Vagina (tissue), 2 donors: ENCODE measurements at regions not wholly inside any gene's neighbourhood (a gene's known extent, or its start where the extent isn't known, plus 50 kb on each side); places are given as distances from the start of the nearest gene placed in this dataset.

ENCODE experiments used
- POLR2A ChIP-seq, 2 donors: fragments of 450-650 bp; IDR thresholded peaks; one replicate each; pipeline ENCODE4 v1.6.1; 2017; ENCODE audit warnings: antibody characterized with exemption in 2 of 2, mild to moderate bottlenecking in 2 of 2, moderate library complexity in 2 of 2
- POLR2AphosphoS5 ChIP-seq, 2 donors: sonication (generic); formaldehyde crosslinking; IDR thresholded peaks; one replicate each; pipeline ENCODE4 v1.9.0; 2017; ENCODE audit warnings: antibody characterized with exemption in 2 of 2, mild to moderate bottlenecking in 2 of 2, low read depth in 1 of 2; ENCODE audit not compliant: insufficient read depth in 1 of 2
- TF ChIP-seq, protein P1 (sequence below), 3 experiments: fragments of 450-650 bp in 2 of 3; fragments of 200-600 bp in 1 of 3; sonication (generic) in 1 of 3; IDR thresholded peaks; one replicate each; pipeline ENCODE4 v1.5.1; 2017 to 2019; ENCODE audit warnings: antibody characterized with exemption in 3 of 3, mild to moderate bottlenecking in 2 of 3, moderate library complexity in 2 of 3

DNA sequence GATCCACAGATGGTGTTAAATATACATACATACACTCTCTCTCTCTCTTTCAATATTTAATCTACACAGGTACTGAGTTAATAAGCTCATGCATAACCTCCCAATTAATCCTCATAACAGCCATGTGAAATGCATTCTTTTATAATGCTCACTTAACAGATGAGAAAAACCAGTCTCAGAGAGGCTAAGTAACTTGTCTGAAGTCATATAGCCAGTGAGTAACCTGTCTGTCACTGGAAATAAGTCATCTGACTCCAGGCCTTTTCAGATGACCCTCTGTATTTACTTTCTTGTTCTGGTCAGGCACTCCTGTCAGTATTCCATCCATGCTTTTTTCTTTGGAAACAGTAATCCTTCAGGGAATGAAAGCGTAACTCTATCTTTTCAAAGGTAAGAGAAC lies 594.0 kb upstream of the TENM4 start:
- TF ChIP-seq POLR2A (IDR thresholded peaks at IDR 0.05) (no peak), POLR2AphosphoS5 (IDR thresholded peaks at IDR 0.05; ENCODE audit: insufficient read depth in 1 of 2, low read depth in 1 of 2) (no peak)
- TF ChIP-seq, protein P1, sequence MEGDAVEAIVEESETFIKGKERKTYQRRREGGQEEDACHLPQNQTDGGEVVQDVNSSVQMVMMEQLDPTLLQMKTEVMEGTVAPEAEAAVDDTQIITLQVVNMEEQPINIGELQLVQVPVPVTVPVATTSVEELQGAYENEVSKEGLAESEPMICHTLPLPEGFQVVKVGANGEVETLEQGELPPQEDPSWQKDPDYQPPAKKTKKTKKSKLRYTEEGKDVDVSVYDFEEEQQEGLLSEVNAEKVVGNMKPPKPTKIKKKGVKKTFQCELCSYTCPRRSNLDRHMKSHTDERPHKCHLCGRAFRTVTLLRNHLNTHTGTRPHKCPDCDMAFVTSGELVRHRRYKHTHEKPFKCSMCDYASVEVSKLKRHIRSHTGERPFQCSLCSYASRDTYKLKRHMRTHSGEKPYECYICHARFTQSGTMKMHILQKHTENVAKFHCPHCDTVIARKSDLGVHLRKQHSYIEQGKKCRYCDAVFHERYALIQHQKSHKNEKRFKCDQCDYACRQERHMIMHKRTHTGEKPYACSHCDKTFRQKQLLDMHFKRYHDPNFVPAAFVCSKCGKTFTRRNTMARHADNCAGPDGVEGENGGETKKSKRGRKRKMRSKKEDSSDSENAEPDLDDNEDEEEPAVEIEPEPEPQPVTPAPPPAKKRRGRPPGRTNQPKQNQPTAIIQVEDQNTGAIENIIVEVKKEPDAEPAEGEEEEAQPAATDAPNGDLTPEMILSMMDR (IDR thresholded peaks at IDR 0.05): no peak
